SHP77 (cell line): ENCODE measurements at regions not wholly inside any gene's neighbourhood (a gene's known extent, or its start where the extent isn't known, plus 50 kb on each side); places are given as distances from the start of the nearest gene placed in this dataset.
"Not testable (repeated sequence)": the region's sequence is repeated elsewhere in the genome, so short reads cannot be mapped to it uniquely, and the experiment has no call there.

Experiments
- DNase-seq, 2 experiments: peaks; one replicate each; lab custom pipeline; 2025; lab: John Stamatoyannopoulos, UW

- DNase-seq, result no peak
Measured at GRCh38 chr4:66604192-66604591, 933.9 kb upstream of the EPHA5 start.

- DNase-seq, result no peak
Measured at GRCh38 chr4:66602622-66603021, 932.3 kb upstream of the EPHA5 start.

- DNase-seq, result no peak
Measured at GRCh38 chr4:66591968-66592367, 921.7 kb upstream of the EPHA5 start.

- no peak for DNase-seq
Measured at GRCh38 chr4:66590488-66591215, 920.4 kb upstream of the EPHA5 start.

GRCh38 chr4:66589183-66589582 is 918.9 kb upstream of the EPHA5 start:
- no peak for DNase-seq

DNA sequence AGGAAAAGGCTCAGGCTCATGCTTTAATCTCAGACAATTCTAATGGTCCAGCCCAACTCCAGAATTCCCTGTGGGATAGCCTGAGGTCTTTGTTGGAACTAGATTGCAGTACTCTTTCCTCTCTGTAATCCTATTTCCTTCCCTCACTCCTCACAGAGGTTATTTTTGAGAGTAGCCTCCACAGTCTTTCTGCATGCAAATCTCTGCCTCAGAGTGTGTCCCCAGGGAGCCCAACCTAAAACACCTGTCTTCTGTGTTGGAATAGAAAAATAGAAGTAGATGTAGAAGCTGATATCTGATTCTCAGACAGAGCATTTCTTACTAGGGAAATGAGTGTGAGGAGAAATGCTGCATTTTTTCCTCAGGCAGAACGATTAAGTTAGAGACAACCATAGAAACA is 915.5 kb upstream of the EPHA5 start:
- DNase-seq, result no peak

- peak in 1 of 2 experiments; percentile 10 for DNase-seq
Measured at GRCh38 chr4:66577922-66578321, 907.6 kb upstream of the EPHA5 start.

- DNase-seq, result no peak
Measured at GRCh38 chr4:66575008-66575696, 904.9 kb upstream of the EPHA5 start.

GRCh38 chr4:66574145-66574978 is 904.1 kb upstream of the EPHA5 start:
- DNase-seq, result no peak

DNA sequence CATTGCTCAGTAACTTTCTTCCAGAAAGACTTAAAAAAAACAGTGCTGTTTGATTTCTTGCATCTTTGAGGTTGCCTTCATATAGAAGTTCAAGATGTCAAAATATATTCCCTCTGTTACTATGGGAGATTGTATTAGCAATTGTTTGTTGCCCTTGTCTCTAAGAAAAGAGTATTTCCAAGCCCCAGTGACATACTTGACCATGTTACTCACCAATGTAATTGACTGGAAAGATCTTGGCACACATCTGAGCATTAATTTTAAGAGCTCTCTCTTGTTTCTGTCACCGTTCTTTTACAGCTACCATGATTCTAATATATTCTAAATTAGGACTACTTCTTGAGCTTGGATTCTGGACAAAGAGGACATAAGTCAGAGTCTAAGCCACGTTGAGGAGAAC is 902.7 kb upstream of the EPHA5 start:
- DNase-seq, result no peak

- no peak for DNase-seq
Measured at GRCh38 chr4:66571145-66571695, 900.9 kb upstream of the EPHA5 start.

DNA sequence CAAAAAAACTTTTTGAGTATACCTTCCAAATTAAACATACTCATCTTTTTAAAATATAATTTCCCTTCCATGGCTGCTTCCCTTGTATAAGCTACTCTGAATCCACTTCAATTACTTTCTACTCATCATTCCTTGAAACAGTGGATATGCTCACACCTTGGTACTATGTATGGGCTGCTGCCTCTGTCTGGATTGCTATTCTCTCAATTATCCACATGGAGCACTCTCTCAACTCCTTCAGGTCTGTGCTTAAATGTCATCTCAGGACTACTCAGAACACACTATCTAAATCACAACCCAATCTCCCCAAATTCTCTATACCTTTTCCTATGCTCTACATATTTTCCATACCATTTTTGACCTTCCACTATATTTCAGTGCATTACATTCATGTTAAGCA is 898.9 kb upstream of the EPHA5 start:
- no peak for DNase-seq

- no peak for DNase-seq
Measured at GRCh38 chr4:66568431-66568830, 898.1 kb upstream of the EPHA5 start.

- DNase-seq, result no peak
Measured at GRCh38 chr4:66568001-66568400, 897.7 kb upstream of the EPHA5 start.

DNA sequence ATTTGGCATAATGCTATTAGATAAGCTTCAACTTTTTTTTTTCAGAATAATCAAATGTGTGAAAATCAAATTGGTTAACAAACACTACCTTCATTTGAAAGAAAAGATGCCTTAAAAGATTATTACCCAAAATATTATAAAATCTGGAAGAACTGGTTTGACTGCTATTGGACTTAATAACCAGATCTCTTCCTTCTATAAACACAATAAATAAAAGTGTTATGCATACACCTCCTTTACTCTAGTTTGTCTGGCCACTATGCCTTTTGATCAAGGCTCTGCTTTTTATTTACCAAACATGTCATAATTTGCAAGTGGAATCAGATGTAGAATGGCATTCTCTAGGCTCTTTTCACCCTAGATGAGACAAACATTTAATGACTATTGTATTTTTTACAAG is 897.3 kb upstream of the EPHA5 start:
- DNase-seq, result no peak

DNA sequence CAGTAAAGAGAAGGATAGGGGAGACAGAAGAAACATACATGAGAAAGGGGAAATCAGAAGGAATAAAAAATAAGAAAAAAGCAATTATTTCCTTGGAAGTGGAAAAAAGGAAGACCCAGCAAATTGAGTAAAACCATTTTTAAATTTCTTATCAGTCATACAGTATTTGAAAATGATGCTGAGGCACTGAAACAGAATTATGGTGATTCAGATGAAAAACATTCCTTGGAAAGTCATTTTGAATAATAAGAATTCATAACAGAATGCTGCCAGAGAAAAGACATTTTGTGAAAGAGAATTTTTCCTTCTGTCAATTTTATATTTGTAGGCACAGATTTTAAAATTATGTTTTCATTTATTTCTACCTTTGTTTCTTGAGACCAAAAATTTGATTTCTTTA is 895.5 kb upstream of the EPHA5 start:
- no peak for DNase-seq

GRCh38 chr4:66564901-66565651 is 894.8 kb upstream of the EPHA5 start:
- no peak for DNase-seq

- no peak for DNase-seq
Measured at GRCh38 chr4:66562276-66562806, 892.1 kb upstream of the EPHA5 start.

DNA sequence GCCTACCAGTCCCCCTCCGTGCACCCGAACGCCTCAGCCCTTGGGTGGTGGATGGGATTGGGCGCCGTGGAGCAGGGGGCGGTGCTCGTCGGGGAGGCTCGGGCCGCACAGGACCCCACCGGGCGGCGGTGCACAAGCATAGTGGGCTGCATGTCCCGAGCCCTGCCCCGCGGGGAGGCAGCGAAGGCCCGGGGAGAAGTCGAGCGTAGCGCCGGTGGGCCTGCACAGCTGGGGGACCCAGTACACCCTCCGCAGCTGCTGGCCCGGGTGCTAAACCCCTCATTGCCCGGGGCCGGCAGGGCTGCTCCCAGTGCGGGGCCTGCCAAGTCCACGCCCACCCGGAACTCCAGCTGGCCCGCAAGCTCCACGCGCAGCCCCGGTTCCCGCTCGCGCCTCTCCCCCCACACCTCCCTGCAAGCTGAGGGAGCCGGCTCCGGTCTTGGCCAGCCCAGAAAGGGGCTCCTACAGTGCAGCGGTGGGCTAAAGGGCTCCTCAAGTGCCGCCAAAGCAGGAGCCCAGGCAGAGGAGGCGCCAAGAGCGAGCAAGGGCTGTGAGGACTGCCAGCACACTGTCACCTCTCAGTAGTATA is 891.3 kb upstream of the EPHA5 start:
- not testable (repeated sequence) for DNase-seq

GRCh38 chr4:66558651-66559050 is 888.4 kb upstream of the EPHA5 start:
- no peak for DNase-seq

GRCh38 chr4:66556651-66557278 is 886.5 kb upstream of the EPHA5 start:
- DNase-seq, result no peak
